ENCODE measurements at regions not wholly inside any gene's neighbourhood (a gene's known extent, or its start where the extent isn't known, plus 50 kb on each side); places are given as distances from the start of the nearest gene placed in this dataset.

DNA sequence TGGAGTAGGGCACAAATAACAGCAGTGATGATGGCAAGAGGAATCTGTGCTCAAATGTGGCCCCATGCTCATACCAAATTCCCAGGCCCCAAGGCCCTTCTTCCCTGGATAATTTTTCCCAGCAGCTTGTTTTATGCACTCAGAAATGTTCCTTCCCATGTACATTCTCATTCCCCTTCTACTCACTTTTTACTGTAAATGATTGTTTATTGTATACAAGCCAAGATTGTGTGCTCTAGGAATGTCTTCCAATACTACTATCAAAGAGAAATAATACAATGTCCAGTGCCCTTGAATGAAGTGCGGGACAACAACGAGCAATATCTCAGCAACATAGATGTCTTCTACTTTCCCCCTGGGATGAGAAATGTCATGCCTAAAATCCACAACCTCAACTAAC, 201.6 kb downstream of the ICOS start:
- no peaks in the 10 kb centered on the region for H3K27me3 ChIP-seq (replicated peaks; ENCODE audit: insufficient read depth, low read length)
- H4K20me1 ChIP-seq (ENCODE audit: insufficient read depth, low read length): no peaks in the 10 kb centered on the region
- no peak overlapping the region for H3K4me3 ChIP-seq (ENCODE audit: low read length)
- no peak overlapping the region for H3K9ac ChIP-seq (ENCODE audit: low read length)
- no peaks in the 10 kb centered on the region for H3F3A ChIP-seq (ENCODE audit: insufficient read depth, low read length)
- H3K9me3 ChIP-seq (replicated peaks; ENCODE audit: insufficient read depth, low read length): no peaks in the 10 kb centered on the region
- H3K27ac ChIP-seq (ENCODE audit: low read length): no peak overlapping the region
- H3K79me2 ChIP-seq (ENCODE audit: low read length): no peaks in the 10 kb centered on the region
- H3K4me1 ChIP-seq (ENCODE audit: low read length): no peaks in the 10 kb centered on the region
- no peaks in the 10 kb centered on the region for H3K9me2 ChIP-seq (replicated peaks; ENCODE audit: insufficient read depth, low read length)
- DNase-seq: no peak
- H2AFZ ChIP-seq (ENCODE audit: low read length): no peak overlapping the region
- no peaks in the 10 kb centered on the region for H3K36me3 ChIP-seq (replicated peaks; ENCODE audit: insufficient read depth, low read length)
- H3K4me2 ChIP-seq (ENCODE audit: low read depth, low read length): no peak overlapping the region
- TF ChIP-seq EZH2phosphoT487 (IDR thresholded peaks at IDR 0.05; ENCODE audit: low read length) (no peak), EZH2 (optimal IDR thresholded peaks at IDR 0.05; ENCODE audit: low read depth, low read length) (no peak), CTCF (IDR thresholded peaks at IDR 0.05; ENCODE audit: low read length) (no peak)

- Histone ChIP-seq H2AFZ (ENCODE audit: low read length) (no peak overlapping the region), H3K9me2 (replicated peaks; ENCODE audit: insufficient read depth, low read length) (no peaks in the 10 kb centered on the region), H3K27ac (ENCODE audit: low read length) (no peak overlapping the region), H3K27me3 (replicated peaks; ENCODE audit: insufficient read depth, low read length) (no peaks in the 10 kb centered on the region), H3K4me2 (ENCODE audit: low read depth, low read length) (no peak overlapping the region), H3K9ac (ENCODE audit: low read length) (no peak overlapping the region), H3K36me3 (replicated peaks; ENCODE audit: insufficient read depth, low read length) (no peaks in the 10 kb centered on the region), H3K4me1 (ENCODE audit: low read length) (no peaks in the 10 kb centered on the region), H3K79me2 (ENCODE audit: low read length) (no peaks in the 10 kb centered on the region), H3K4me3 (ENCODE audit: low read length) (no peak overlapping the region), H3K9me3 (replicated peaks; ENCODE audit: insufficient read depth, low read length) (no peaks in the 10 kb centered on the region), H3F3A (ENCODE audit: insufficient read depth, low read length) (no peaks in the 10 kb centered on the region), H4K20me1 (ENCODE audit: insufficient read depth, low read length) (no peaks in the 10 kb centered on the region)
- DNase-seq: no peak
- TF ChIP-seq EZH2phosphoT487 (IDR thresholded peaks at IDR 0.05; ENCODE audit: low read length) (no peak), EZH2 (optimal IDR thresholded peaks at IDR 0.05; ENCODE audit: low read depth, low read length) (no peak), CTCF (IDR thresholded peaks at IDR 0.05; ENCODE audit: low read length) (no peak)
These were observed 203.7 kb downstream of the ICOS start for GRCh38 chr2:204140246-204140645.

DNA sequence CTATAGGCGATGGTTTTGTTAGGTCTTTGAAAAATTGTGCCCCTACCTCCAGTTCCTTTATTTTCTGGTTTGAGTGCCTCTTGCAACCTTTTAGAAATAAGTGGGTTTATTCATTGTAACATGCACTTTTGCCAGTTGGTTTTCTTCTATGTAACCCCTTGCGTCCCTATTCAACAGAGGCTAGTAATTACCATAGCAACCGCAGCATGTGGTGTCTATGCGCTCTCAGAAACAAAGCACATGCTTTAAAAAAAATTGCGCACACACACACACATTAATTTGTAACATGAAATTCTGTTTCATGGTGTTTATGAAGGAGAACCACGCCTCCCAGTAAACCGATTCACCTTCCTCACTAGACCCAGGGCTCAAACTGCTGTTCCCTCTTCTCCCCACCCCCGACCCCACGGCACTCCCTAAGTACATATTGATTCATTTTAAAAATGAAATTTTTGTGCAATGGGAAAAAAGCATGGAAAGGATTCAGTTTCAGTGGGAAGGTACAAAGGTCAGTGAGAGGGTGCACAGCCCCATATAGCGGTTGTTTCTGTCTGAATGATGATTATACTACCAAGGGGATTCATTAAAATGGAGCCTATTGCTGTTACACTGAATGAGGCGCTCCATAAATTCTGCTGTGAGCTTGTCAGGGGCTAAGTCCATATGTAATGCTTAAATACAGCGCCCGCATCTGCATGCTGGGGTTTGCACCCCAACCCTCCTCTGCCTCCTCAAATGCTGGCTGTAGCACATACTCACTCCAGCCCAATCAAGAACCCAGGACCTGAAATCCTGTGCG, 206.9 kb downstream of the ICOS start:
- H2AFZ ChIP-seq (ENCODE audit: low read length): no peak overlapping the region

More for the DNA sequence above, 206.9 kb downstream of the ICOS start:
- no peak for DNase-seq
- Histone ChIP-seq H3K79me2 (ENCODE audit: low read length) (no peaks in the 10 kb centered on the region), H3K9me2 (replicated peaks; ENCODE audit: insufficient read depth, low read length) (no peaks in the 10 kb centered on the region), H3K4me1 (ENCODE audit: low read length) (no peaks in the 10 kb centered on the region), H3K9me3 (replicated peaks; ENCODE audit: insufficient read depth, low read length) (no peaks in the 10 kb centered on the region), H3K9ac (ENCODE audit: low read length) (no peak overlapping the region), H3K27me3 (replicated peaks; ENCODE audit: insufficient read depth, low read length) (no peaks in the 10 kb centered on the region), H3K27ac (ENCODE audit: low read length) (no peak overlapping the region), H3K4me2 (ENCODE audit: low read depth, low read length) (no peak overlapping the region), H3F3A (ENCODE audit: insufficient read depth, low read length) (no peaks in the 10 kb centered on the region), H4K20me1 (ENCODE audit: insufficient read depth, low read length) (no peaks in the 10 kb centered on the region), H3K4me3 (ENCODE audit: low read length) (no peak overlapping the region), H3K36me3 (replicated peaks; ENCODE audit: insufficient read depth, low read length) (no peaks in the 10 kb centered on the region)
- TF ChIP-seq CTCF (IDR thresholded peaks at IDR 0.05; ENCODE audit: low read length) (no peak), EZH2phosphoT487 (IDR thresholded peaks at IDR 0.05; ENCODE audit: low read length) (no peak), EZH2 (optimal IDR thresholded peaks at IDR 0.05; ENCODE audit: low read depth, low read length) (no peak)
